BJ (cell line): ENCODE measurements at regions not wholly inside any gene's neighbourhood (a gene's known extent, or its start where the extent isn't known, plus 50 kb on each side); places are given as distances from the start of the nearest gene placed in this dataset.
A peak's percentile ranks its signal among the peaks of the same experiment; 100 is the strongest.
"Not testable (repeated sequence)": the region's sequence is repeated elsewhere in the genome, so short reads cannot be mapped to it uniquely, and the experiment has no call there.

Experiments
- CTCF ChIA-PET: fragments of 350-600 bp; formaldehyde crosslinking; extraction: SDS; loops from one replicate; lab custom pipeline; 2021; ENCODE audit warnings: antibody characterized with exemption, inconsistent platforms; lab: Yijun Ruan, JAX
- POLR2A ChIA-PET: fragments of 300-600 bp; sonication (Branson Sonifier 250); formaldehyde crosslinking; extraction: SDS; loops from one replicate; lab custom pipeline; 2021; ENCODE audit warnings: antibody characterized with exemption; lab: Charles Lee
- DNase-seq: peaks from one replicate; pipeline ENCODE4 v3.0.0-alpha.2; 2011; ENCODE audit warnings: low read depth
- H3K27me3 ChIP-seq: 2 replicates; pipeline ENCODE4 v1.6.0; 2011; ENCODE audit warnings: low read length; ENCODE audit not compliant: control insufficient read depth, insufficient read depth
- H3K36me3 ChIP-seq: 2 replicates; pipeline ENCODE4 v1.5.1; 2011; ENCODE audit warnings: low read length; ENCODE audit not compliant: control insufficient read depth, insufficient read depth
- H3K4me3 ChIP-seq: 2 replicates; pipeline ENCODE4 v1.5.1; 2011; ENCODE audit warnings: low read depth, mild to moderate bottlenecking, control low read depth, low read length
- CTCF ChIP-seq: IDR thresholded peaks from 2 replicates; pipeline ENCODE4 v1.5.1; 2011; ENCODE audit warnings: low read depth, mild to moderate bottlenecking, control low read depth, inconsistent platforms, low read length, moderate library complexity; ENCODE audit not compliant: insufficient read depth

GRCh38 chr6:168860341-168860740 lies 393.3 kb downstream of the THBS2 start:
- TF ChIP-seq CTCF = no peak
- POLR2A ChIA-PET = no interaction called here

GRCh38 chr6:168858926-168859325 lies 394.7 kb downstream of the THBS2 start:
- CTCF ChIA-PET = no interaction called here
- Histone ChIP-seq H3K27me3 (no peaks in the 10 kb centered on the region), H3K36me3 (no peaks in the 10 kb centered on the region), H3K4me3 (no peak overlapping the region)
- no peak for TF ChIP-seq CTCF
- no peak for DNase-seq
- POLR2A ChIA-PET = no interaction called here

More at GRCh38 chr6:168860341-168860740, 393.3 kb downstream of the THBS2 start:
- H3K4me3 ChIP-seq = no peak overlapping the region
- CTCF ChIA-PET = no interaction called here
- no peak for DNase-seq
- no peaks in the 10 kb centered on the region for H3K36me3 ChIP-seq
- no peaks in the 10 kb centered on the region for H3K27me3 ChIP-seq

GRCh38 chr6:168856914-168857313 lies 396.7 kb downstream of the THBS2 start:
- H3K36me3 ChIP-seq = no peaks in the 10 kb centered on the region
- H3K27me3 ChIP-seq = no peaks in the 10 kb centered on the region
- no peak overlapping the region for H3K4me3 ChIP-seq
- ChIA-PET POLR2A (no interaction called here), CTCF (no interaction called here)
- DNase-seq = no peak
- TF ChIP-seq CTCF = no peak

GRCh38 chr6:168852376-168852884 lies 401.2 kb downstream of the THBS2 start:
- POLR2A ChIA-PET = no interaction called here
- no peak for TF ChIP-seq CTCF
- CTCF ChIA-PET = interaction anchor here (1.0 kb wide), 1 partner anchor 11 kb away, joined by 3 read pairs; no protein-coding TSS in a partner anchor
- H3K27me3 ChIP-seq = no peaks in the 10 kb centered on the region
- H3K4me3 ChIP-seq = peak overlapping the region; percentile 38
- H3K36me3 ChIP-seq = no peaks in the 10 kb centered on the region
- DNase-seq = no peak

- ChIA-PET CTCF (interaction anchor here (0.7 to 1.0 kb wide), 2 partner anchors 11 to 938 kb away, joined by 3 read pairs; no protein-coding TSS in a partner anchor), POLR2A (no interaction called here)
- no peaks in the 10 kb centered on the region for H3K36me3 ChIP-seq
- DNase-seq = no peak
- TF ChIP-seq CTCF = no peak
- no peaks in the 10 kb centered on the region for H3K27me3 ChIP-seq
- peak overlapping the region; percentile 38 for H3K4me3 ChIP-seq
Measured at GRCh38 chr6:168851460-168852375, 401.9 kb downstream of the THBS2 start.

- POLR2A ChIA-PET, DNase-seq, H3K4me3 ChIP-seq, H3K36me3 ChIP-seq, H3K27me3 ChIP-seq, CTCF ChIA-PET: not testable (repeated sequence)
Measured at GRCh38 chr6:168850027-168850736, 403.5 kb downstream of the THBS2 start.
